DOHH2 (cell line): ENCODE measurements at regions not wholly inside any gene's neighbourhood (a gene's known extent, or its start where the extent isn't known, plus 50 kb on each side); places are given as distances from the start of the nearest gene placed in this dataset.
"Not testable (repeated sequence)": the region's sequence is repeated elsewhere in the genome, so short reads cannot be mapped to it uniquely, and the experiment has no call there.

Experiments used
- H3F3A ChIP-seq: fragments of 200-600 bp; sonication (generic), shearing (Covaris generic); 2 replicates; pipeline ENCODE4 v1.6.0; 2016; ENCODE audit warnings: antibody characterized with exemption, mild to moderate bottlenecking; ENCODE audit not compliant: control insufficient read depth, insufficient read depth
- H3K27ac ChIP-seq: fragments of 200-600 bp; sonication (generic); 2 replicates; pipeline ENCODE4 v1.5.1; 2014; ENCODE audit warnings: low read depth, mild to moderate bottlenecking, low read length, moderate library complexity
- H3K27me3 ChIP-seq: fragments of 200-600 bp; sonication (generic); 2 replicates; pipeline ENCODE4 v1.6.1; 2014; ENCODE audit warnings: mild to moderate bottlenecking, low read length, mixed read lengths; ENCODE audit not compliant: control insufficient read depth
- H3K36me3 ChIP-seq: fragments of 200-600 bp; sonication (generic); 2 replicates; pipeline ENCODE4 v1.6.1; 2014; ENCODE audit warnings: mild to moderate bottlenecking, low read length, moderate library complexity, mixed read lengths; ENCODE audit not compliant: control insufficient read depth
- H3K4me1 ChIP-seq: fragments of 200-600 bp; sonication (generic); 2 replicates; pipeline ENCODE4 v1.6.1; 2014; ENCODE audit warnings: mild to moderate bottlenecking, low read length, mixed read lengths; ENCODE audit not compliant: control insufficient read depth
- H3K4me2 ChIP-seq: fragments of 200-600 bp; sonication (generic); 2 replicates; pipeline ENCODE4 v1.6.0; 2014; ENCODE audit warnings: mild to moderate bottlenecking, low read length, moderate library complexity
- H3K4me3 ChIP-seq: fragments of 200-600 bp; sonication (generic); 2 replicates; pipeline ENCODE4 v1.5.1; 2014; ENCODE audit warnings: mild to moderate bottlenecking, low read length, mixed read lengths
- H3K79me2 ChIP-seq: fragments of 200-600 bp; sonication (generic); 2 replicates; pipeline ENCODE4 v1.6.1; 2014; ENCODE audit warnings: mild to moderate bottlenecking, low read length, mixed read lengths; ENCODE audit not compliant: control insufficient read depth
- H3K9me2 ChIP-seq: fragments of 200-600 bp; sonication (generic); replicated peaks from 2 replicates; pipeline ENCODE4 v1.6.1; 2014; ENCODE audit warnings: mild to moderate bottlenecking, low read length, mixed read lengths; ENCODE audit not compliant: control insufficient read depth
- H3K9me3 ChIP-seq: fragments of 200-600 bp; sonication (generic); 2 replicates; pipeline ENCODE4 v1.6.1; 2014; ENCODE audit warnings: antibody characterized with exemption, low read length, mixed read lengths; ENCODE audit not compliant: control insufficient read depth, insufficient read depth
- H4K20me1 ChIP-seq: fragments of 200-600 bp; sonication (generic); 2 replicates; pipeline ENCODE4 v1.6.0; 2014; ENCODE audit warnings: low read depth, mild to moderate bottlenecking, antibody characterized with exemption, low read length, moderate library complexity; ENCODE audit not compliant: control insufficient read depth, insufficient read depth
- CTCF ChIP-seq: fragments of 200-600 bp; sonication (generic); IDR thresholded peaks from one replicate; pipeline ENCODE4 v1.5.1; 2014; ENCODE audit warnings: antibody characterized with exemption, mild to moderate bottlenecking, low read depth, low read length; ENCODE audit not compliant: poor library complexity, severe bottlenecking
- EZH2phosphoT487 ChIP-seq: fragments of 200-600 bp; sonication (generic); IDR thresholded peaks from 2 replicates; pipeline ENCODE4 v1.6.1; 2017; ENCODE audit warnings: borderline replicate concordance, mild to moderate bottlenecking, antibody characterized with exemption, low read length, moderate library complexity, mixed read lengths

- Histone ChIP-seq H3K27ac (no peak overlapping the region), H3K79me2 (no peaks in the 10 kb centered on the region), H3K9me3 (no peaks in the 10 kb centered on the region), H3K4me2 (no peak overlapping the region), H3F3A (no peaks in the 10 kb centered on the region), H3K36me3 (no peaks in the 10 kb centered on the region), H3K4me1 (no peaks in the 10 kb centered on the region), H4K20me1 (no peaks in the 10 kb centered on the region), H3K4me3 (no peak overlapping the region), H3K9me2 (no peaks in the 10 kb centered on the region), H3K27me3 (no peaks in the 10 kb centered on the region)
- TF ChIP-seq CTCF: no peak
- no peak for TF ChIP-seq EZH2phosphoT487
Measured at GRCh38 chr11:135004495-135004894, 592.5 kb upstream of the B3GAT1 start.

- no peaks in the 10 kb centered on the region for H3K27me3 ChIP-seq
- H3K36me3 ChIP-seq: no peaks in the 10 kb centered on the region
- H3K4me1 ChIP-seq: no peaks in the 10 kb centered on the region
- no peak overlapping the region for H3K4me3 ChIP-seq
- H3K4me2 ChIP-seq: no peak overlapping the region
- no peaks in the 10 kb centered on the region for H3K9me3 ChIP-seq
- H3K27ac ChIP-seq: no peak overlapping the region
- TF ChIP-seq EZH2phosphoT487: no peak
- no peak for TF ChIP-seq CTCF
- no peaks in the 10 kb centered on the region for H3K79me2 ChIP-seq
- no peaks in the 10 kb centered on the region for H3F3A ChIP-seq
- no peaks in the 10 kb centered on the region for H4K20me1 ChIP-seq
- H3K9me2 ChIP-seq: no peaks in the 10 kb centered on the region
Measured at GRCh38 chr11:135002236-135002635, 590.2 kb upstream of the B3GAT1 start.

- Histone ChIP-seq H3F3A (no peaks in the 10 kb centered on the region), H3K36me3 (no peaks in the 10 kb centered on the region), H3K27ac (no peak overlapping the region), H3K9me3 (no peaks in the 10 kb centered on the region), H4K20me1 (no peaks in the 10 kb centered on the region), H3K4me2 (no peak overlapping the region), H3K4me1 (no peaks in the 10 kb centered on the region), H3K4me3 (no peak overlapping the region), H3K9me2 (no peaks in the 10 kb centered on the region), H3K79me2 (no peaks in the 10 kb centered on the region), H3K27me3 (no peaks in the 10 kb centered on the region)
- no peak for TF ChIP-seq EZH2phosphoT487
- no peak for TF ChIP-seq CTCF
Measured at GRCh38 chr11:135001581-135001980, 589.5 kb upstream of the B3GAT1 start.

- H3K79me2 ChIP-seq, H3K9me3 ChIP-seq, H3K4me2 ChIP-seq, H3K27me3 ChIP-seq, H3K4me1 ChIP-seq, H3K27ac ChIP-seq, H3K4me3 ChIP-seq, H3F3A ChIP-seq, H3K9me2 ChIP-seq, H3K36me3 ChIP-seq, H4K20me1 ChIP-seq: not testable (repeated sequence)
Measured at GRCh38 chr11:135001065-135001464, 589.0 kb upstream of the B3GAT1 start.
